BE2C (cell line): ENCODE measurements at regions not wholly inside any gene's neighbourhood (a gene's known extent, or its start where the extent isn't known, plus 50 kb on each side); places are given as distances from the start of the nearest gene placed in this dataset.

Experiments used
- DNase-seq: peaks from one replicate; pipeline ENCODE4 v3.0.0-alpha.2; 2020
- H3K27me3 ChIP-seq: fragments of 250-450 bp; sonication (Bioruptor Pico); 2 replicates; pipeline ENCODE4 v1.5.1; 2020; ENCODE audit warnings: mild to moderate bottlenecking
- H3K36me3 ChIP-seq: fragments of 250-450 bp; sonication (Bioruptor Pico); 2 replicates; pipeline ENCODE4 v1.5.1; 2020; ENCODE audit warnings: mild to moderate bottlenecking
- H3K4me1 ChIP-seq: fragments of 250-450 bp; sonication (Bioruptor Pico); 2 replicates; pipeline ENCODE4 v1.5.1; 2020
- H3K4me3 ChIP-seq: 2 replicates; pipeline ENCODE4 v1.5.1; 2011; ENCODE audit warnings: low read depth, low read length
- H3K9me3 ChIP-seq: fragments of 250-450 bp; sonication (Bioruptor Pico); 2 replicates; pipeline ENCODE4 v1.5.1; 2020
- TF ChIP-seq, protein P1 (sequence below): IDR thresholded peaks from 2 replicates; pipeline ENCODE4 v1.5.1; 2012; ENCODE audit warnings: mild to moderate bottlenecking, low read depth, low read length

- H3K9me3 ChIP-seq, result no peaks in the 10 kb centered on the region
- no peak overlapping the region for H3K4me3 ChIP-seq
- H3K4me1 ChIP-seq, result no peaks in the 10 kb centered on the region
- H3K27me3 ChIP-seq, result no peaks in the 10 kb centered on the region
- no peak for DNase-seq
- TF ChIP-seq, protein P1, sequence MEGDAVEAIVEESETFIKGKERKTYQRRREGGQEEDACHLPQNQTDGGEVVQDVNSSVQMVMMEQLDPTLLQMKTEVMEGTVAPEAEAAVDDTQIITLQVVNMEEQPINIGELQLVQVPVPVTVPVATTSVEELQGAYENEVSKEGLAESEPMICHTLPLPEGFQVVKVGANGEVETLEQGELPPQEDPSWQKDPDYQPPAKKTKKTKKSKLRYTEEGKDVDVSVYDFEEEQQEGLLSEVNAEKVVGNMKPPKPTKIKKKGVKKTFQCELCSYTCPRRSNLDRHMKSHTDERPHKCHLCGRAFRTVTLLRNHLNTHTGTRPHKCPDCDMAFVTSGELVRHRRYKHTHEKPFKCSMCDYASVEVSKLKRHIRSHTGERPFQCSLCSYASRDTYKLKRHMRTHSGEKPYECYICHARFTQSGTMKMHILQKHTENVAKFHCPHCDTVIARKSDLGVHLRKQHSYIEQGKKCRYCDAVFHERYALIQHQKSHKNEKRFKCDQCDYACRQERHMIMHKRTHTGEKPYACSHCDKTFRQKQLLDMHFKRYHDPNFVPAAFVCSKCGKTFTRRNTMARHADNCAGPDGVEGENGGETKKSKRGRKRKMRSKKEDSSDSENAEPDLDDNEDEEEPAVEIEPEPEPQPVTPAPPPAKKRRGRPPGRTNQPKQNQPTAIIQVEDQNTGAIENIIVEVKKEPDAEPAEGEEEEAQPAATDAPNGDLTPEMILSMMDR, result no peak
- H3K36me3 ChIP-seq, result no peaks in the 10 kb centered on the region
Measured at GRCh38 chr2:191618046-191618780, 59.7 kb upstream of the NABP1 start.

- no peaks in the 10 kb centered on the region for H3K4me1 ChIP-seq
- H3K9me3 ChIP-seq, result no peaks in the 10 kb centered on the region
- H3K36me3 ChIP-seq, result no peaks in the 10 kb centered on the region
- no peaks in the 10 kb centered on the region for H3K27me3 ChIP-seq
- H3K4me3 ChIP-seq, result no peak overlapping the region
- no peak for DNase-seq
- TF ChIP-seq, protein P1, result no peak
Measured at GRCh38 chr2:191618786-191619185, 59.1 kb upstream of the NABP1 start.

DNA sequence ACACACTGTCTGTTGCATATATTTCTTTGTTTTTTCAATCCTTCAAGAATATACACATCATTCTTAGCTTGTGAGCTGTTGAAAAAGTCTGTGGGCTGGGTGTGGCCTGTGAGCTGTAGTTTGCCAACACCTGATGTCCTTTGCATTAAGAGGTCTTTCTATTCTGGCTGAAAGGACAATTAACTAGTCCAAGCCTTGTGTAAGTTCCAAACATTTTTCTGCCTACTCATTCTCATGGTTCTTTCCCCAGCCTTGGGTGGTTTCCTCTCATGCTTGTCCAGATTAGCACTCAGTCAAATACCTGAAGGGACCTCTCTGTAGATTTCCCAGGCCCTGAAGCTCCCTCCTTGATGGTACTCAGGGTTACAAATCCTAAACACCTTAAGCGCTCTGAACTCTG, 57.8 kb upstream of the NABP1 start:
- Histone ChIP-seq H3K9me3 (no peaks in the 10 kb centered on the region), H3K36me3 (no peaks in the 10 kb centered on the region), H3K27me3 (no peaks in the 10 kb centered on the region), H3K4me3 (no peak overlapping the region), H3K4me1 (peaks cover 4% of the 10 kb centered on the region; the same call in 1 of the 2 replicates)
- TF ChIP-seq, protein P1, result no peak
- no peak for DNase-seq

- no peaks in the 10 kb centered on the region for H3K9me3 ChIP-seq
- peaks cover 4% of the 10 kb centered on the region; the same call in 1 of the 2 replicates for H3K4me1 ChIP-seq
- no peak overlapping the region for H3K4me3 ChIP-seq
- TF ChIP-seq, protein P1, result no peak
- no peak for DNase-seq
- H3K27me3 ChIP-seq, result no peaks in the 10 kb centered on the region
- H3K36me3 ChIP-seq, result no peaks in the 10 kb centered on the region
Measured at GRCh38 chr2:191622374-191623320, 55.3 kb upstream of the NABP1 start.

GRCh38 chr2:191625016-191625415, 52.9 kb upstream of the NABP1 start:
- Histone ChIP-seq H3K27me3 (no peaks in the 10 kb centered on the region), H3K4me3 (no peak overlapping the region), H3K36me3 (no peaks in the 10 kb centered on the region), H3K4me1 (peaks cover 4% of the 10 kb centered on the region; the same call in 1 of the 2 replicates), H3K9me3 (no peaks in the 10 kb centered on the region)
- TF ChIP-seq, protein P1, result no peak
- DNase-seq, result peak; percentile 15
